Fibroblast of the aortic adventitia (primary cell): ENCODE measurements at regions not wholly inside any gene's neighbourhood (a gene's known extent, or its start where the extent isn't known, plus 50 kb on each side); places are given as distances from the start of the nearest gene placed in this dataset.

ENCODE experiments used
- DNase-seq: peaks from one replicate; pipeline ENCODE4 v3.0.0-alpha.2; 2010; ENCODE audit warnings: low read depth
- H3K4me3 ChIP-seq: 2 replicates; pipeline ENCODE4 v1.5.1; 2011; ENCODE audit warnings: low read depth, mild to moderate bottlenecking, control low read depth, low read length, moderate library complexity
- TF ChIP-seq, protein P1 (sequence below): IDR thresholded peaks from 2 replicates; pipeline ENCODE4 v1.5.1; 2011; ENCODE audit warnings: mild to moderate bottlenecking, low read length, control low read depth, inconsistent platforms; ENCODE audit not compliant: insufficient read depth

DNA sequence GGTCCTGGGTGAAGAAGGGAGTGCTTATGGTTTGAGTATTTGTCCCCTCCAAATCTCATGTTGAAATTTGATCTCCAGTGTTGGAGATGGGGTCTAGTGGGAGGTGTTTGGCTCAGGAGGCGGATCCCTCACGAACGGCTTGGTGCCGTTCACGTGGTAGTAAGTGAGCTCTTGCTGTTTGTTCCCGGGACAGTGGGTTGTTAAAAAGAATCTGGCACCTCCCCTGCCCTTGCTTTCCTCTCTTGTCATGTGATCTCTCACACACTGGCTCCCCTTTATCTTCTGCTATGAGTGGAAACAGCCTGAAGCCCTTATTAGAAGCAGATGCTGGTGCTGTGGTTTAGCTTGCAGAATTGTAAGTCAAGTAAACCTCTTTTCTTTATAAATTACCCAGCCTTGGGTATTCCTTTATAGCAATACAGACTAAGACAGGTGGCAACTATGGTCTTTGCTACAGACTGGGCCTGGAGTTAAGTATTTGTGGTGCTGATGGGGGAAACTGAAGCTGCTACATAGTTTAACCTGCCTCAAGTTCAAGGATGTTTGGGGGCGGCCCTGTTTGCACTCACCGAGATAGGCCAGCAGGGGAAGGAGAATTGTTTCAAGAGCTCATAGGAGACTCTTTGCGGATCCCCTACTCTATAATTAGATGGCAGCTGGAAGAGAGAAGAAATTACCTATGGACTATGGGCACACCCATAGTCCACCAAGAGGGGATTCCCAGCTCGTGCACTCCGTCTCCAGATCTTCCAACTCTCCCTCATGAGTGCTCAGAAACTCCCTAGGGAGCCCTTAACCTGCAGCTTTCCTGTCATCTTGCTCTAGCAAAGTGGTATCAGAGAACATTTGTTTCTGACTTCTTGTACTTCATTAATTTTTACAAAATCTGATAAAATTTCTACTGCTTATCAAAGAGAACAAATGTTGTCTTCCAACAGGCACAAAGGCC is 164.6 kb downstream of the SLC15A5 start:
- DNase-seq, result peak; percentile 65
- TF ChIP-seq, protein P1, sequence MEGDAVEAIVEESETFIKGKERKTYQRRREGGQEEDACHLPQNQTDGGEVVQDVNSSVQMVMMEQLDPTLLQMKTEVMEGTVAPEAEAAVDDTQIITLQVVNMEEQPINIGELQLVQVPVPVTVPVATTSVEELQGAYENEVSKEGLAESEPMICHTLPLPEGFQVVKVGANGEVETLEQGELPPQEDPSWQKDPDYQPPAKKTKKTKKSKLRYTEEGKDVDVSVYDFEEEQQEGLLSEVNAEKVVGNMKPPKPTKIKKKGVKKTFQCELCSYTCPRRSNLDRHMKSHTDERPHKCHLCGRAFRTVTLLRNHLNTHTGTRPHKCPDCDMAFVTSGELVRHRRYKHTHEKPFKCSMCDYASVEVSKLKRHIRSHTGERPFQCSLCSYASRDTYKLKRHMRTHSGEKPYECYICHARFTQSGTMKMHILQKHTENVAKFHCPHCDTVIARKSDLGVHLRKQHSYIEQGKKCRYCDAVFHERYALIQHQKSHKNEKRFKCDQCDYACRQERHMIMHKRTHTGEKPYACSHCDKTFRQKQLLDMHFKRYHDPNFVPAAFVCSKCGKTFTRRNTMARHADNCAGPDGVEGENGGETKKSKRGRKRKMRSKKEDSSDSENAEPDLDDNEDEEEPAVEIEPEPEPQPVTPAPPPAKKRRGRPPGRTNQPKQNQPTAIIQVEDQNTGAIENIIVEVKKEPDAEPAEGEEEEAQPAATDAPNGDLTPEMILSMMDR, result no peak
- H3K4me3 ChIP-seq, result no peak overlapping the region

DNA sequence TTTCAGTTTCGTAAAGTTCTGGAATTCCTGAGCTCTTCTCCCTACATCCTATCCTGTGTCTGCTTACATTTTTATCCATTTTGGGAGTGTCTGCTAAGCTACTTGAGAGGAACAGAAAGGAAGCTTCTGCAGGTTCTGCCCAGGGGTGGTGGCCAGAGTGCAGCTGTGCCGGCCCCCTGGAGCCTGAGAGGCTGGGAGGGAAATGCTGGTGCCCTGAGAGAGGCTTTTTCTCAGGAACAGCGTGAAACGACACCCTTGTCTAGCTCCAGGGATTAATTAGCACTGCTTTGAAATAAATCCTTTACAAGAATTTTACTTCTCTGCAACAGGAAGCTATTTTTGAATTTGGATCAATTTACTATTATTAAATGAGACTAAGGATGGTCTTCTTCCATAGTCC is 165.4 kb downstream of the SLC15A5 start:
- DNase-seq, result no peak
- TF ChIP-seq, protein P1, result no peak
- no peak overlapping the region for H3K4me3 ChIP-seq

DNA sequence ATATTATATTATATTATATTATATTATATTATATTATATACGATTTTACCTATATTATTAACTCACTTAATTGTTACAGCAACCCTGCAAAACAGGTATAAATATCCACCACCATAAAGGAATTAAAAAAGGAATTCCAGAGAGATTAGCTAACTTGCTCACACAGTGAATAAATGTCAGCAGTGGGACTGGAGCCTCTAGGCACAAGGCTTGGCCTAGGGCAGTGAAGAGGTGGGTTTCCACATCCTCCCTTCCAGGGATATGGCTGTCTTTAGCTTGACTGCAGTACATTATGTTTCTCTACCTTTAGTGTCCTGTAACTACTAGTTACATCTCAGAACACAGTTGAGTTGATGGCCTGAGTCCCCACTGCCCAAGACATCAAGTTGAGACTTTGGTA is 166.9 kb downstream of the SLC15A5 start:
- no peak overlapping the region for H3K4me3 ChIP-seq
- no peak for DNase-seq
- TF ChIP-seq, protein P1, result no peak

DNA sequence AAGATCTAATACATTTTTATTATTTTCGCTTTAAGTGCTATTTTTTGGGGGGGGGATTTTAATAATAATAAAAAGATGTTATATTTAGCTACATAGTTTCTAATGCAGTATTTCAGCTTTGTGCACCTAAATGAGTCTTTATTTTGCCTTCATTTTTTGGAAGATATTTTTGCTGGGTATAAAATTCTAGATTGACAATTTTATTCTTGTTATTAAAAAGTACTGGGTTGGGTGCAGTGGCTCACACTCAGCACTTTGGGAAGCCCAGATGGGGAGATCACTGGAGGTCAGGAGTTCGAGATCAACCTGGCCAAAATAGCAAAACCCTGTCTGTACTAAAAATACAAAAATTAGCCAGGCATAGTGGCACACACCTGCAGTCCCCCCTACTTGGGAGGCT is 173.6 kb downstream of the SLC15A5 start:
- H3K4me3 ChIP-seq, result no peak overlapping the region
- no peak for DNase-seq
- TF ChIP-seq, protein P1, result no peak

DNA sequence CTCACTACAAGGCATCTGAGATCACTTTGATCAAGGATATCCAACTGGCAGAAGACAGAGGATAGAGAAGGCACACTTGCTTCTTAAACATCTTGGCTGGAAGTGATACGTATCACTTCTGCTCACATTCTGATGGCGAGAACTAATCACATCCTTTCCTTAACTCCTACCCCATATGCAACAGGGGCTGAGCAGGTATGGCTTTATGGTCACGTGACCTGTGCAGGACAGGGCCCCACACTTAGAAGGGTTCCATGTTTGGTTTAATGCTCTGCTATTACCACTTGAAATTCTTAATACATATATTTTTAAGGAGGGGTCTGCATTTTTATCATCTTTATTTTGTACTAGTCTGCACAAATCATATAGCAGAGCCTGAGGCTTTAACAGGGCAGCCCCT is 177.3 kb downstream of the SLC15A5 start:
- TF ChIP-seq, protein P1, result no peak
- no peak overlapping the region for H3K4me3 ChIP-seq
- DNase-seq, result no peak

DNA sequence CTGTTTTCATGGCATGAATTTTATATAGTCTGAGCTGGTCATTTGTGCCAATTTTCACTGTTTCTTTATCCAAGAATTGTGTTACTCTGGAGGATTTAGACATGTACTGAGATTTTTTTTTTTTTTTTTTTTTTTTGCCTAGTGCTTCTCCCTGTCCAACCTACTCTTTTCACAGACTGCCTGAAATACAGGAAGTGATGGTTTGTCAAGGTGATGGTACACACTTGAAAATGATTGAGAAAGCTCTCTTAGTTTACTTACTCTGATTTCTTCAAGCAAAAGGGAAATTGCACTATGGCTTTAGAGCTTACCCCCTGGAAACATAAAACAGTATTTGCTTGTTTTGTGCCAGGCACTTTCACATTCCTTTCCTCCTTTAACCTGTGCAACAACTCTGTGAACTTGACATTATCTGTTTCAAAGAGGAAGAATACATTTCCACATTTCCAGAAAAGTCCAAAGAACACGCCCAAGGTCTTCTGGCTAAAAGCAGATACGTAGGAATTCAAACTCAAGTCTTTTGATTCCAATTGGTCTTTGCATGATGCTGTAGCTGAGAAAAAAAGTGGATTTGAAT is 181.1 kb downstream of the SLC15A5 start:
- DNase-seq, result no peak
- TF ChIP-seq, protein P1, result no peak
- no peak overlapping the region for H3K4me3 ChIP-seq
